ACHN (cell line): ENCODE measurements at regions not wholly inside any gene's neighbourhood (a gene's known extent, or its start where the extent isn't known, plus 50 kb on each side); places are given as distances from the start of the nearest gene placed in this dataset.
A peak's percentile ranks its signal among the peaks of the same experiment; 100 is the strongest.

Source experiments
- DNase-seq: peaks from one replicate; pipeline ENCODE4 v3.0.0-alpha.2; 2015
- in situ Hi-C: cut with HindIII; loops from 2 replicates; pipeline ENCODE4 v1.10.0; 2017; ENCODE audit warnings: low sequenced_read_pairs, low pct_ligation_motif_present, low pct_unique_long_range_greater_than_20kb

- in situ Hi-C loops = no loop called here
- no peak for DNase-seq
Observed at GRCh38 chr4:79050541-79050880, 111.3 kb upstream of the PAQR3 start.

- DNase-seq = no peak
- in situ Hi-C loops = no loop called here
Observed at GRCh38 chr4:79049840-79050540, 110.8 kb upstream of the PAQR3 start.

GRCh38 chr4:79048878-79049277 lies 109.6 kb upstream of the PAQR3 start:
- in situ Hi-C loops = no loop called here
- DNase-seq = no peak

GRCh38 chr4:79047316-79047715 lies 108.1 kb upstream of the PAQR3 start:
- in situ Hi-C loops = no loop called here
- DNase-seq = no peak

DNA sequence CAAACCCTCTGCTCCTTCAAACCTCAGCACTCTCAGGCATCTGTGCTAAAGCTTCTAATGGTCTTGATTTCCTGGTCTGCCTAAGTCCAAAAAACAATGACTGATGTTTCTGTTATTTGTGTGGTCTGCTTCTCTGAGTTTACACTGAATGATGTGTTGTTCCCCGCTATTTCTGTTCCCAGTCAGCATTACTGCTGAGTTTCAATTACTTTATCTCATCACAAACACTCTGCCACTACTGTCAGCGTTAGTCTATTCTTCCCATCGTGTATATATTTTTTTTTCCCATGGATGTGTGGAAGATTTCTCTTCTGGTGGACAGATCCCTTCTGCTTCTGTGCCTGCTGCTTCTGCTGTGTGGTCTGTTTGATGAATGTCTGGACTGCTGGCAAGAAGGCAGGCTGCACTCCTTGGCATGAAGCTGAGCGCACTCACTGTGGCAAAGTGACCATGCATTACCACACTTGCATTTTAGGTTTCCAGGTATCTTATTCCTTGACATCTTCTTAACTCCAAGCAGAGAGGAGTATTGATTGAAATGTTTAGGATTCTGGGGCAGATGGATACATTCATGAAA lies 106.9 kb upstream of the PAQR3 start:
- DNase-seq = no peak
- in situ Hi-C loops = no loop called here

GRCh38 chr4:79044141-79044659 lies 105.0 kb upstream of the PAQR3 start:
- in situ Hi-C loops = no loop called here
- DNase-seq = no peak

GRCh38 chr4:79043138-79043537 lies 103.9 kb upstream of the PAQR3 start:
- in situ Hi-C loops = no loop called here
- DNase-seq = no peak

GRCh38 chr4:79042079-79042674 lies 102.9 kb upstream of the PAQR3 start:
- in situ Hi-C loops = no loop called here
- DNase-seq = peak; percentile 38

DNA sequence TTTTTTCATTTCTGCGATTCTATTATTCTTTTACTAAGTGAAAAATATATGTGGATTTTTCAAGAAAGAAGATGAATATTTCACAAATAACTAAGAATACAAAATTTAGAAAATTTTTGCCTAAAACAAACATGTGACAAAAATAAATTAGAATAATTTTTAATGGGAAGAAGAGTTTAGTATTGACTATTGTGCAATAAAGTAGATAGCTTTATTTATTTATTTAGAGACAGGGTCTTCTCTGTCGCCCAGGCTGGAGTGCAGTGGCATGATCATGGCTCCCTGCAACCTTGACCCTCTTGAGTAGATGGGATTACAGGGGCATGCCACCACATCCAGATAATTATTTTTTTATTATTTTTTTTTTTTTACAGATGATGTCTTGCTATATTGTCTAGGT lies 95.3 kb upstream of the PAQR3 start:
- in situ Hi-C loops = no loop called here
- DNase-seq = no peak

- no peak for DNase-seq
Observed at GRCh38 chr4:79030973-79031372, 91.7 kb upstream of the PAQR3 start.

GRCh38 chr4:79027656-79028055 lies 88.4 kb upstream of the PAQR3 start:
- no peak for DNase-seq
- in situ Hi-C loops = no loop called here

More at GRCh38 chr4:79030973-79031372, 91.7 kb upstream of the PAQR3 start:
- in situ Hi-C loops = no loop called here

DNA sequence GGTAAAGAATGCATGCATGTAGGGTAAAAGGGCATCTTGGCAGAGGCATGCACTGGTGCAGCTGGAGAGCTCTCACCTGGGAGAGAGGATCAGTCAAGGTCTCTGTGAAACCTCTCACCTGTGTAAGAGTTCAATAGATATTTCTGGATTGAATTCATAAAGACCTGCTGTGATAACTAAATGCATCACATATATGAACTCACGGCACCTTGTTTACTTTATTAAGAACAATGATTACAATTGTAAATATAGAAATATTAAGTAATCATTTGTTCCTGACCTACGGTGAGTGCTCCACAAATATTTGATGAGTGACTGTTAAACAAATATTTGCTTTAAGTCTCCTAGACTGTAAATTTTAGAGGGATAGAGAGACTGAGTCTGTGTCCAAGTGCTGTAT lies 85.9 kb upstream of the PAQR3 start:
- in situ Hi-C loops = no loop called here
- DNase-seq = no peak

GRCh38 chr4:79023799-79024770 lies 84.8 kb upstream of the PAQR3 start:
- in situ Hi-C loops = no loop called here
- no peak for DNase-seq

GRCh38 chr4:79022529-79022928 lies 83.3 kb upstream of the PAQR3 start:
- DNase-seq = no peak
- in situ Hi-C loops = no loop called here

- in situ Hi-C loops = no loop called here
- no peak for DNase-seq
Observed at GRCh38 chr4:79017481-79017880, 78.2 kb upstream of the PAQR3 start.

- DNase-seq = no peak
- in situ Hi-C loops = no loop called here
Observed at GRCh38 chr4:79016878-79017277, 77.6 kb upstream of the PAQR3 start.

DNA sequence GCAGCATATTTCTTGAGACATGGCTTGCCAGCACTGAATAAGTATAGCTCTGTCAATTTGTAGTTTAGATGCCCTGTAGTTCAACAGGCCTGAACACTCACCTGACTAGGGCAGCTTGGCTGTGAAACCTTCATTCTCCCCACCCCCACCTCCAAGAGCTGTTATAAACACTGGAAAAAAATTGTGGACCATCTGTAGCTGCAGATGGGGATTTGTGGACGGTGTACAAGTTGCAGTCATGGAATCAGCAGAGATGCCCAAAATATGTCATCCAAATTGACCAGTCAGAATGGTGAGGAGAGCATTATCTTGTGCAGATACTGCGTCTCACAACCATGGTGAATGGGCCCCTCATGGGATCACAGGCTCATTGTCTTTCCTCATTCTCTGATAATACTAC lies 76.2 kb upstream of the PAQR3 start:
- no peak for DNase-seq
- in situ Hi-C loops = no loop called here

DNA sequence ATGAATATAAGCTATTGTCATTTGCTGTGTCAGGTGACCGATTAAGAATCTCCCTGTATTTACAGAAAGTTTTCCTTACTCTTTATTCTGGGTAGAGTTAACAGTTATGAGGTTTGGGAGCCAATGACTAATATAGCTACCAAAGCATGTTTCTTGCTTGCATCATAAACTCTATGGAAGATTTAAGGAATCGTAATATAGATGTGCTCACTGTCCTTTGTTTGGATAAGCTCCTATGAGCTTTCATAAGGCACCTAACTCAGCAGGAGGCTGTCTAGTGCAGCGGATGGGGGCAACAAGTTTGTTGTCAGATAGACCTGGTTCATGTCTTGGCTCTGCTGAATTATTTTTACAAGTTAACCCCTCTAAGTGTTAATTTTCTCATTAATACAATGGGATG lies 75.0 kb upstream of the PAQR3 start:
- DNase-seq = no peak
- in situ Hi-C loops = no loop called here

DNA sequence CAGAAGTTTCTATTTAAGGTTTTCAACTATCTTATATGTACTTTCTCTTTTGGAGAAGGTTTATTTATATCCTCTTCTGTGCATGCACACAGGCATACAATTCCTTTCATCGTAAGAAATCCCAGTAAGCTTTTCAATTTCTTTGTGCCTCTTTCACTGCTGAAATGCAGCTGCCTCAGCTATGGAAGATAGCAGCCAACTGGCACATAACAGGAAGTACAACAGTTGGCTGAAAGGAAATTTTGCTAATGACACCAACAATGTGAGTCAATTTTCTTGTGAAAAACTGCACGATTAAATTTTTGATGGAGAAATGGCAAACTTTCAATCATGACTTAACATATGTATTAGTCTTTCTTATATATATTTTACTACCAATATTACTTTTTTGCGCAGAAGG lies 74.5 kb upstream of the PAQR3 start:
- in situ Hi-C loops = no loop called here
- no peak for DNase-seq
